ENCODE measurements at regions not wholly inside any gene's neighbourhood (a gene's known extent, or its start where the extent isn't known, plus 50 kb on each side); places are given as distances from the start of the nearest gene placed in this dataset.

GRCh38 chr15:96183867-96184266, 146.6 kb upstream of the NR2F2 start (continued):
- TF ChIP-seq, protein P1, sequence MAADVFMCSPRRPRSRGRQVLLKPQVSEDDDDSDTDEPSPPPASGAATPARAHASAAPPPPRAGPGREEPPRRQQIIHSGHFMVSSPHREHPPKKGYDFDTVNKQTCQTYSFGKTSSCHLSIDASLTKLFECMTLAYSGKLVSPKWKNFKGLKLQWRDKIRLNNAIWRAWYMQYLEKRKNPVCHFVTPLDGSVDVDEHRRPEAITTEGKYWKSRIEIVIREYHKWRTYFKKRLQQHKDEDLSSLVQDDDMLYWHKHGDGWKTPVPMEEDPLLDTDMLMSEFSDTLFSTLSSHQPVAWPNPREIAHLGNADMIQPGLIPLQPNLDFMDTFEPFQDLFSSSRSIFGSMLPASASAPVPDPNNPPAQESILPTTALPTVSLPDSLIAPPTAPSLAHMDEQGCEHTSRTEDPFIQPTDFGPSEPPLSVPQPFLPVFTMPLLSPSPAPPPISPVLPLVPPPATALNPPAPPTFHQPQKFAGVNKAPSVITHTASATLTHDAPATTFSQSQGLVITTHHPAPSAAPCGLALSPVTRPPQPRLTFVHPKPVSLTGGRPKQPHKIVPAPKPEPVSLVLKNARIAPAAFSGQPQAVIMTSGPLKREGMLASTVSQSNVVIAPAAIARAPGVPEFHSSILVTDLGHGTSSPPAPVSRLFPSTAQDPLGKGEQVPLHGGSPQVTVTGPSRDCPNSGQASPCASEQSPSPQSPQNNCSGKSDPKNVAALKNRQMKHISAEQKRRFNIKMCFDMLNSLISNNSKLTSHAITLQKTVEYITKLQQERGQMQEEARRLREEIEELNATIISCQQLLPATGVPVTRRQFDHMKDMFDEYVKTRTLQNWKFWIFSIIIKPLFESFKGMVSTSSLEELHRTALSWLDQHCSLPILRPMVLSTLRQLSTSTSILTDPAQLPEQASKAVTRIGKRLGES (CRISPR knock-in tag; IDR thresholded peaks at IDR 0.05; ENCODE audit: borderline replicate concordance): no peak
- TF ChIP-seq, protein P2, sequence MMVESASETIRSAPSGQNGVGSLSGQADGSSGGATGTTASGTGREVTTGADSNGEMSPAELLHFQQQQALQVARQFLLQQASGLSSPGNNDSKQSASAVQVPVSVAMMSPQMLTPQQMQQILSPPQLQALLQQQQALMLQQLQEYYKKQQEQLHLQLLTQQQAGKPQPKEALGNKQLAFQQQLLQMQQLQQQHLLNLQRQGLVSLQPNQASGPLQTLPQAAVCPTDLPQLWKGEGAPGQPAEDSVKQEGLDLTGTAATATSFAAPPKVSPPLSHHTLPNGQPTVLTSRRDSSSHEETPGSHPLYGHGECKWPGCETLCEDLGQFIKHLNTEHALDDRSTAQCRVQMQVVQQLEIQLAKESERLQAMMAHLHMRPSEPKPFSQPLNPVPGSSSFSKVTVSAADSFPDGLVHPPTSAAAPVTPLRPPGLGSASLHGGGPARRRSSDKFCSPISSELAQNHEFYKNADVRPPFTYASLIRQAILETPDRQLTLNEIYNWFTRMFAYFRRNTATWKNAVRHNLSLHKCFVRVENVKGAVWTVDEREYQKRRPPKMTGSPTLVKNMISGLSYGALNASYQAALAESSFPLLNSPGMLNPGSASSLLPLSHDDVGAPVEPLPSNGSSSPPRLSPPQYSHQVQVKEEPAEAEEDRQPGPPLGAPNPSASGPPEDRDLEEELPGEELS (CRISPR knock-in tag; IDR thresholded peaks at IDR 0.05): peak; percentile 87
- TF ChIP-seq BHLHE40 (IDR thresholded peaks at IDR 0.05; ENCODE audit: low read length) (no peak), HNRNPUL1 (IDR thresholded peaks at IDR 0.05; ENCODE audit: low read depth, low read length) (peak; percentile 70), RFX1 (IDR thresholded peaks at IDR 0.05) (no peak), ZNF570 (CRISPR knock-in tag; IDR thresholded peaks at IDR 0.05; ENCODE audit: borderline replicate concordance) (no peak), ASH2L (IDR thresholded peaks at IDR 0.05; ENCODE audit: insufficient read length, low read depth, low read length) (peak; percentile 91), NR2F1 (CRISPR knock-in tag; IDR thresholded peaks at IDR 0.05) (peak in 1 of 2 experiments; percentile 69; a peak in 2 of 4 replicates), ZNF766 (CRISPR knock-in tag; IDR thresholded peaks at IDR 0.05; ENCODE audit: borderline replicate concordance) (no peak), MED8 (CRISPR knock-in tag; IDR thresholded peaks at IDR 0.05; ENCODE audit: insufficient replicate concordance) (no peak), ZNF616 (CRISPR knock-in tag; IDR thresholded peaks at IDR 0.05; ENCODE audit: low read depth) (no peak), MIER2 (CRISPR knock-in tag; IDR thresholded peaks at IDR 0.05) (no peak), ZMYM2 (CRISPR knock-in tag; IDR thresholded peaks at IDR 0.05) (no peak), ZNF343 (CRISPR knock-in tag; IDR thresholded peaks at IDR 0.05) (no peak)
- TF ChIP-seq, protein P3, sequence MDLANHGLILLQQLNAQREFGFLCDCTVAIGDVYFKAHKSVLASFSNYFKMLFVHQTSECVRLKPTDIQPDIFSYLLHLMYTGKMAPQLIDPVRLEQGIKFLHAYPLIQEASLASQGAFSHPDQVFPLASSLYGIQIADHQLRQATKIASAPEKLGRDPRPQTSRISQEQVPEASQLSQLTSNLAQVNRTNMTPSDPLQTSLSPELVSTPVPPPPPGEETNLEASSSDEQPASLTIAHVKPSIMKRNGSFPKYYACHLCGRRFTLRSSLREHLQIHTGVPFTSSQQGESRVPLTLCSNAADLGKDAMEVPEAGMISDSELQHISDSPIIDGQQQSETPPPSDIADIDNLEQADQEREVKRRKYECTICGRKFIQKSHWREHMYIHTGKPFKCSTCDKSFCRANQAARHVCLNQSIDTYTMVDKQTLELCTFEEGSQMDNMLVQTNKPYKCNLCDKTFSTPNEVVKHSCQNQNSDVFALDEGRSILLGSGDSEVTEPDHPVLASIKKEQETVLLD (CRISPR knock-in tag; IDR thresholded peaks at IDR 0.05; ENCODE audit: low read depth): no peak
- TF ChIP-seq, protein P4, sequence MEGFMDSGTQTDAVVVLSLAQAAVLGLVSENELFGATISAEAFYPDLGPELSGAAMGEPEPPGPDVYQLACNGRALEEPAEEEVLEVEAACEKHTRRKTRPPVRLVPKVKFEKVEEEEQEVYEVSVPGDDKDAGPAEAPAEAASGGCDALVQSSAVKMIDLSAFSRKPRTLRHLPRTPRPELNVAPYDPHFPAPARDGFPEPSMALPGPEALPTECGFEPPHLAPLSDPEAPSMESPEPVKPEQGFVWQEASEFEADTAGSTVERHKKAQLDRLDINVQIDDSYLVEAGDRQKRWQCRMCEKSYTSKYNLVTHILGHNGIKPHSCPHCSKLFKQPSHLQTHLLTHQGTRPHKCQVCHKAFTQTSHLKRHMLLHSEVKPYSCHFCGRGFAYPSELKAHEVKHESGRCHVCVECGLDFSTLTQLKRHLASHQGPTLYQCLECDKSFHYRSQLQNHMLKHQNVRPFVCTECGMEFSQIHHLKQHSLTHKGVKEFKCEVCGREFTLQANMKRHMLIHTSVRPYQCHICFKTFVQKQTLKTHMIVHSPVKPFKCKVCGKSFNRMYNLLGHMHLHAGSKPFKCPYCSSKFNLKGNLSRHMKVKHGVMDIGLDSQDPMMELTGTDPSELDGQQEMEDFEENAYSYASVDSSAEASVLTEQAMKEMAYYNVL (CRISPR knock-in tag; IDR thresholded peaks at IDR 0.05; ENCODE audit: borderline replicate concordance): no peak
- TF ChIP-seq, protein P5, sequence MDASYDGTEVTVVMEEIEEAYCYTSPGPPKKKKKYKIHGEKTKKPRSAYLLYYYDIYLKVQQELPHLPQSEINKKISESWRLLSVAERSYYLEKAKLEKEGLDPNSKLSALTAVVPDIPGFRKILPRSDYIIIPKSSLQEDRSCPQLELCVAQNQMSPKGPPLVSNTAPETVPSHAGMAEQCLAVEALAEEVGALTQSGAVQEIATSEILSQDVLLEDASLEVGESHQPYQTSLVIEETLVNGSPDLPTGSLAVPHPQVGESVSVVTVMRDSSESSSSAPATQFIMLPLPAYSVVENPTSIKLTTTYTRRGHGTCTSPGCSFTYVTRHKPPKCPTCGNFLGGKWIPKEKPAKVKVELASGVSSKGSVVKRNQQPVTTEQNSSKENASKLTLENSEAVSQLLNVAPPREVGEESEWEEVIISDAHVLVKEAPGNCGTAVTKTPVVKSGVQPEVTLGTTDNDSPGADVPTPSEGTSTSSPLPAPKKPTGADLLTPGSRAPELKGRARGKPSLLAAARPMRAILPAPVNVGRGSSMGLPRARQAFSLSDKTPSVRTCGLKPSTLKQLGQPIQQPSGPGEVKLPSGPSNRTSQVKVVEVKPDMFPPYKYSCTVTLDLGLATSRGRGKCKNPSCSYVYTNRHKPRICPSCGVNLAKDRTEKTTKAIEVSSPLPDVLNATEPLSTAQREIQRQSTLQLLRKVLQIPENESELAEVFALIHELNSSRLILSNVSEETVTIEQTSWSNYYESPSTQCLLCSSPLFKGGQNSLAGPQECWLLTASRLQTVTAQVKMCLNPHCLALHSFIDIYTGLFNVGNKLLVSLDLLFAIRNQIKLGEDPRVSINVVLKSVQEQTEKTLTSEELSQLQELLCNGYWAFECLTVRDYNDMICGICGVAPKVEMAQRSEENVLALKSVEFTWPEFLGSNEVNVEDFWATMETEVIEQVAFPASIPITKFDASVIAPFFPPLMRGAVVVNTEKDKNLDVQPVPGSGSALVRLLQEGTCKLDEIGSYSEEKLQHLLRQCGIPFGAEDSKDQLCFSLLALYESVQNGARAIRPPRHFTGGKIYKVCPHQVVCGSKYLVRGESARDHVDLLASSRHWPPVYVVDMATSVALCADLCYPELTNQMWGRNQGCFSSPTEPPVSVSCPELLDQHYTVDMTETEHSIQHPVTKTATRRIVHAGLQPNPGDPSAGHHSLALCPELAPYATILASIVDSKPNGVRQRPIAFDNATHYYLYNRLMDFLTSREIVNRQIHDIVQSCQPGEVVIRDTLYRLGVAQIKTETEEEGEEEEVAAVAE (CRISPR knock-in tag; IDR thresholded peaks at IDR 0.05; ENCODE audit: borderline replicate concordance): no peak
